ENCODE measurements at regions not wholly inside any gene's neighbourhood (a gene's known extent, or its start where the extent isn't known, plus 50 kb on each side); places are given as distances from the start of the nearest gene placed in this dataset.

DNA sequence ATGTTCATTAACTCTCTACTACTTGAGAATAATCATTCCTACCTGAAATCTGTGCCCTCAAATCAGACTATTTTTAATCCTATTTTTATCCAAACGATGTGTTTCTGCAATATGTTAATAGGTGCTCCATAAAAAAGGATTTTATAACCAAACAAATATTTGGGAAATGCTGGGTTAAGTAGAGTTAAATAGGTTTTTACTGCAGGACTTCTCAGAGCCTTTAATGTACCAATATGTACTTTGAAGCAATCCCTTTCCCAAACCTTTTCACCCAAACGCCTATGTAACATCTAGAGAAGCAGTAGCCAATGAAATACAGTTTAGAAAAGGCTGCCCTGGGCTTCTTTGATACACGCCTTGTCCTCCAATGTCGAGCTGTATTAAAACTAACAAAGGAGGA is 182.5 kb downstream of the SP3 start:
- no peaks in the 10 kb centered on the region for H3K4me1 Mint-ChIP-seq
- peaks cover 12% of the 10 kb centered on the region for H3K27me3 Mint-ChIP-seq
- no peaks in the 10 kb centered on the region for H3K36me3 Mint-ChIP-seq
- no peak overlapping the region for H3K27ac Mint-ChIP-seq
- no peaks in the 10 kb centered on the region for H3K9me3 Mint-ChIP-seq
- H3K4me3 Mint-ChIP-seq: no peak overlapping the region

DNA sequence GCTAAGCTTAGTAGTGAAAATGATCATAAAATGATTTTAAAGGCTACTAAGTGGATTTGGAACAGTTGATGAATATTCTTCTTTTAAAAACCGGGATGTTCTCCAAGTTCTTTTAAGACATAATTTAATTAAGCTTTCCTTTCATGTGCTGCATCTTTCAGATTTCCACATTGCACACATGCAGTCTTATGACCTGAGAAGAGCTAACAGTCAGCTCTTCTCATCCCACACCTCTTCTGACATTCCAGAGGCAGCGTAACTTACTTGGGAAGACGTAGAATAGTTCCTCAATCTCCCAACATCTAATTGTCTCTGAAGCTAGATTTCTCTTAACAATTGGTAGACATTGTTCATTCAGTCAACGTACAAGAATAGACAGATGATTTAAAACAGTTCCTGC is 181.8 kb downstream of the SP3 start:
- Mint-ChIP-seq H3K4me1 (no peaks in the 10 kb centered on the region), H3K36me3 (no peaks in the 10 kb centered on the region), H3K27me3 (peaks cover 12% of the 10 kb centered on the region), H3K27ac (no peak overlapping the region), H3K4me3 (no peak overlapping the region), H3K9me3 (no peaks in the 10 kb centered on the region)

DNA sequence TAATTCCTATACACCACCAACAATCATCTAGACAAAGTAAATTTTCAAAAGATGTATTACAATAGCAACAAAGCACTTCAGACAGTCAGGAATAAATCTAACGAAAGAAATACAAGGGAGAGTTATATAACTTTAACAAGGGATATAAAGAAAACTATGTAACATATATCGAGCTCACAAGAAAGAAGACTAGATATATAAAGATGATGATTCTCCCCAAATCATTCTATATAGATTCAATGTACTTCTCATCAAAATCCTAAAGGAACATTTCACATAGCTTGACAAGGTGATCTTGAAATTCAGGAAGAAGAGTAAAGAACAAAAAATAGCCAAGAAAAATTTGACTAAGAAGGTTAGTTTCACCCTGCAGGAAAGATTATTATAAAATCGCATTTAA is 179.4 kb downstream of the SP3 start:
- no peaks in the 10 kb centered on the region for H3K36me3 Mint-ChIP-seq
- no peak overlapping the region for H3K4me3 Mint-ChIP-seq
- H3K27me3 Mint-ChIP-seq: peaks cover 12% of the 10 kb centered on the region
- no peaks in the 10 kb centered on the region for H3K9me3 Mint-ChIP-seq
- H3K4me1 Mint-ChIP-seq: no peaks in the 10 kb centered on the region
- H3K27ac Mint-ChIP-seq: no peak overlapping the region

DNA sequence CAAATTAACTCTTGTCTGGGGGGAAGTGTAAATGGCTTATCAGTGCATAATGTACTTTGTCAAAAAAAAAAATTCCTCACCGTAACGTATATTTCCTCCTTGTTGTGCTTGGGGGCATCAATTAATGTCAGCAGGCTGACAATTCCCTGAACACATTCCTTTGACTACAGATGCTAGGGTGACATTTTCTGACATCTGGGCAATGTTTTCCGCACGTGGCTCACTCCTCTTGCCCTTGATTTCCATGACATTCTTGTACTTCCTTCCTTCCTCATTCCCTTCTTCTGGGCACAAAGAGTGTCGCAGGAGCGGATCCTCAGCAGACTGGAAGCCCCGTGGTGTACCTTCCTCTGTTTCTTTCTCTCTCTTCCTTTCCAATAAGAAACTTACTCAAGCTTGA is 173.7 kb downstream of the SP3 start:
- no peaks in the 10 kb centered on the region for H3K9me3 Mint-ChIP-seq
- H3K4me1 Mint-ChIP-seq: no peaks in the 10 kb centered on the region

DNA sequence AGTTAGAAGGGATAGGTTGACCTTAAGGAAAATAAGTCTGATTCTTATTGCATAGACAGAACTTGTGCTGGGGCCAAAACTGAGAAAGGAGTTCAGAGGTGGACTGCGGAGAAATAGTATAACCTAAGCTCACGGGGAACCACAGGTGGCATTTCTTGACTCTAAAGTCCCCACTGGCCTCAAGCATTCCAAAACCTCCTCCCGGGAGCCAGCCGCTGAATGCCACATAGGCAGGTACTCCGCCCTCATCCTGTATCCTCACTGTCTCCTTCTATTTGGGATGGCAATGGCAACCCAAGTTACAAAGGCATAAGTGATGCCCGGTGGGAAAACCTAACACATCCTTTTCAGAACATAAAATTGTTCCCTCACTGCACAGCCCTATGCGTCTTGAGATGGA is 173.0 kb downstream of the SP3 start:
- Mint-ChIP-seq H3K27me3 (peaks cover 2% of the 10 kb centered on the region), H3K27ac (no peak overlapping the region), H3K9me3 (no peaks in the 10 kb centered on the region), H3K4me3 (no peak overlapping the region), H3K36me3 (no peaks in the 10 kb centered on the region), H3K4me1 (no peaks in the 10 kb centered on the region)

More for the DNA sequence above, 173.7 kb downstream of the SP3 start:
- Mint-ChIP-seq H3K27ac (no peak overlapping the region), H3K27me3 (peaks cover 2% of the 10 kb centered on the region), H3K36me3 (no peaks in the 10 kb centered on the region), H3K4me3 (no peak overlapping the region)

DNA sequence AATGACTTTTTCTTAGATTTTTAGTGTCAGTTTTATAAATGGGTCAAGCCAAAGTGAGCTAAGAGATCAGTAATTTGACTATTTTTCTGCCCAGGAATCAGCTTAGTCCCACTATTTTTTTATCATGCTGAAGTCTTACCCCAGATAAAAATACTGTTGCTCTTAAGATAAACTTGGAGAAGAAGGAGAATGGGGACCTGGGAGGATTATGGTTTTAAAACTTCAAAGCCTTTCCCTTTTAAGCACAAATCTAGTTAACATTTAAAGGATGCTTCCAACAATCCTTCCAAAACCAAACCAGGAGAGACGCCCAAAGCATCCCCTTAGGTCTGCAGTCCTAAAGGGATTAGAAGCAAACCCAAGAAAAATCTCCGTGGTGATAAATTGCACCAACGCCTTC is 172.4 kb downstream of the SP3 start:
- no peak overlapping the region for H3K27ac Mint-ChIP-seq
- H3K9me3 Mint-ChIP-seq: no peaks in the 10 kb centered on the region
- no peaks in the 10 kb centered on the region for H3K36me3 Mint-ChIP-seq
- peaks cover 2% of the 10 kb centered on the region for H3K27me3 Mint-ChIP-seq
- H3K4me1 Mint-ChIP-seq: no peaks in the 10 kb centered on the region
- H3K4me3 Mint-ChIP-seq: no peak overlapping the region

DNA sequence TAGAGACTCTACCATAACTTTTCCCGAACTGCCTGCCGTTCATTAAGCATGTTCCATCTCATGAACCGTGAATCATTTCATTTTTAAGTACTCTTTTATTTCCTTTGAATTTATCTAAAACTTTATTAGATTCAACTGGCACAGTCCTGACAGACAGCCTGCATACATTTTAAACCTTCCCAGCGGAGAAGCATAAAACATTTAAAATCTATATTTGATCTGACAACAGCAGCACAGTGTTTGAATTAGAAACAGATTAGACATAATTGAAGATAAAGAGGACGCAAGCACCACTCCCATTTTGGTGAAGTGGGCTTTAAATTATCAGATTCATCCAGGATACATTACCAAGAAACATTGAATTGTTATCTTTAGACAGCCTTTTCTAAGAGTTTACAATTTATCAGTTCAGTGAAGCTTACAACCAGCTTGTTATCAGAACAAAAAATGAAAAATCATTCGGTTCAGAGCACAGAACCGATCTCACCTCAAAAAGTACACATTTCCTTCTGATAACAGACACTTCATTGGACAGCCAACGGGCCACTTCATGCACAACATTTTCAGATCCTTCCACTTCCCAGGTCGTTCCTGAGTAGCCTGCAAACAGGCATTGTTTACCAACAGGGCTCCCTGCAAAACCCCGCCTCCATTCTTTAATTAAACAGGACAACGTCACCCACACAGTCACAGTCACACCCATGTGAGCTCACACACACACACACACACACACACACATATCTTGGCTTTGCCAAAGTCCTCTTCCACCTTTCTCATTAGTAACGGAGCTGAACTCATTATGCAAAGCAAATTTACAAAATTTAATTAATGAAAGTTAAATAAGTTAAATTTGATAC is 171.2 kb downstream of the SP3 start:
- H3K27ac Mint-ChIP-seq: no peak overlapping the region
- H3K36me3 Mint-ChIP-seq: no peaks in the 10 kb centered on the region
- H3K9me3 Mint-ChIP-seq: no peaks in the 10 kb centered on the region
- H3K4me3 Mint-ChIP-seq: no peak overlapping the region
- H3K27me3 Mint-ChIP-seq: peaks cover 2% of the 10 kb centered on the region
- H3K4me1 Mint-ChIP-seq: no peaks in the 10 kb centered on the region

DNA sequence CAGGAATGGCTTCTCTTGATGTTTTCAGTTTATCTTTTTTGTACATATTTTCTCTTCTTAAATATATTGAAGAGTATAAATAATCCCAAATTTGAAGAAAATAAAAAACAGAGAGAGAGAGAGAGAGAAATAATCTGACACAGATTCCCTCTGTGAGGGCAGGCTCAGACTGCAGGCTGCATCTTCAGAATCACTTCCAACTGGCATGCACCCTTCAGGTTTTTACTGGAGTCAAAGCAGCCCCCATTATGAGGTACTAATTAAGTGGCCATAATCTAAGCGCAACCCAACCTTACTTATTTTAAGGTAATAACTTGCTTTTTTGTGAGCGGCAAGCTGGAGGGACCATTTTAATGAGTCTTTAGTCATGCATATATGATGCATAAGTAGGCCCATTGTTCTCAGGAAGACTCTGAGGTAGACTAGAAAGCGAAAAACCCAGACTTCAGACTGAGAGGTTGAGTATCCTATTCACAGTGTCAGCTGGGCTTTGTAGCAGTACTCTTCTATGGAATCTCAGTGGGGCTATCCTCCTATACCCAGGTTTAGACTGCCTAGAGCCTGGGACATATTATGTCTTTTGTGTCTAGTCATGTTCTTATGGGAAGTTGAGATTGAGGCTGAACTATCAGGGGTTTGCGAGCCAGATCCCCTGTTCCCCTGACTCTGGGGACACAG is 167.4 kb downstream of the SP3 start:
- Mint-ChIP-seq H3K27ac (no peak overlapping the region), H3K4me1 (no peaks in the 10 kb centered on the region), H3K4me3 (no peak overlapping the region), H3K36me3 (no peaks in the 10 kb centered on the region), H3K27me3 (peaks cover 2% of the 10 kb centered on the region), H3K9me3 (no peaks in the 10 kb centered on the region)

DNA sequence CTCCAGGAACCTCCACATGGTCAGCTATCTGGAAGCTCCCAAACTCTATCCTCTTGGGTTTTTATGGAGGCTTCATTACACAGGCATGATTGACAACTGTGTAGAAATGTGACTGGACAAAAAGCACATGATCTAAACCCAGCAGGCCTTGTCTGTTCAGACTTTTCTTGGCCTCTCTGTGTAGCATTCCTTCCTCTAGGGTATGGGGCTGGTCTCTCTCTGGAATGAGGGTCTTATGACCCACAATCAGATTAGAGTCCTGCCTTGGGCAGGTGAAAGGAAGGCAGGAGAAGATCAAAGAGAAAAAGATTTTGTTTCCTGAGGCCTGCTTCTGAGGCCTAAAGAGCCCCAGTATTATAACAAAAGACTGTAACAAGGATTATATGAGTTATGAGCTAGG is 162.7 kb downstream of the SP3 start:
- Mint-ChIP-seq H3K4me1 (no peaks in the 10 kb centered on the region), H3K27me3 (peaks cover 2% of the 10 kb centered on the region), H3K36me3 (no peaks in the 10 kb centered on the region), H3K27ac (no peak overlapping the region), H3K9me3 (no peaks in the 10 kb centered on the region), H3K4me3 (no peak overlapping the region)

DNA sequence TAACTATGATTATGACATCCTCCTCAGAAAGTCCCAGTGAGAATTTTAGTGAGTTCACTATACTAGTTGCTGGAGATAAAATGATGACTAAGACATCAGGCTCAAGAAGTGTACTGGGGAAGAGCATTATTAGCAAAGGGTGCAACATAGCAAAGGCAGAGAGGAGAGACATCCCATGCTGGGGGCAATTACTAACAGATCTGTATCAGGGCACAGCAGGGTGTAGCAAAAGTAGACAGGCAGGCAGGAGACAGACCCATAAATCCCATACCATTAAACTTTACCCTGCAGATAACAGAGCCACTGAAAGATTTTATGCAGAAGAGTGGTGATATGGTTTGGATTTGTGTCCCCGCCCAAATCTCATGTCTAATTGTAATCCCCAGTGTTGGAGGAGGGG is 161.7 kb downstream of the SP3 start:
- Mint-ChIP-seq H3K27ac (no peak overlapping the region), H3K36me3 (peaks cover 1% of the 10 kb centered on the region), H3K4me3 (no peak overlapping the region), H3K4me1 (no peaks in the 10 kb centered on the region), H3K9me3 (no peaks in the 10 kb centered on the region), H3K27me3 (peaks cover 3% of the 10 kb centered on the region)

DNA sequence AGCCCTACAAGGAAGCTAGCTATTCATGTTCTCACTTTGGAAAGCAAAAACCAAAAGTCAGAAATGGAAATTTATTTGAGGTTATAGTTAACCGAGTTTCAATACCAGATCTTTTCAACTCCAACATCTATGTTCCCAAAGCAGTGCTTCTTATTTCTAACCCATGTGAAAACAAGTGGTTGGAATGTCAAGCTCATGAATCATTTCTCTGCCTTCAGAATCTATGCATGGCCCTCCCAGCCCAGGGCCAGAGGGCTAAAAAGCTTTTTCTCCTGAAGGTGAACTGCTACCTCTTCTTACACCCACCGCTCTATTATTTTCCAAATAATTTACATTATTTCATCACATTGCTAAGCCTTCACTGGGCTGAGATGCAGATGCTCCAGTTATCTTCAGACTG is 158.4 kb downstream of the SP3 start:
- H3K36me3 Mint-ChIP-seq: peaks cover 1% of the 10 kb centered on the region
- H3K27me3 Mint-ChIP-seq: peaks cover 3% of the 10 kb centered on the region
- no peak overlapping the region for H3K4me3 Mint-ChIP-seq
- H3K27ac Mint-ChIP-seq: no peak overlapping the region
- no peaks in the 10 kb centered on the region for H3K9me3 Mint-ChIP-seq
- H3K4me1 Mint-ChIP-seq: no peaks in the 10 kb centered on the region

DNA sequence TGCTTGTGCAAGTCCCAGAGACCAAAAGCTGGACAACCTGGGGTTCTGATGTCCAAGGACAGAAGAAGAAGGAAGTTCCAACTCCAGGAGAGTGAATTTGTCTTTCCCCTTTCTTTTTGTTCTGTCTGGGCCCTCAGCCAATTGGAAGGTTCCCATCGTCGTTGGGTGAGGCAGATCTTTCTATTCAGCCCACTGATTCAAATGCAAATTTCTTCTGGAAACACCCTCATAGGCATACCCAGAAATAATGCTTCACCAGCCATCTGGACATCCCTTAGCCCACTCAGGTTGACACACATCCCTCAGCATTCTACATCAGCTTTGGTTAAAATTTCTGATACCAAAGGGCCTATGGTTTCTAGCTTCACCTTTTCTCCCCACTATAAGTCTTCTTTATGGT is 156.5 kb downstream of the SP3 start:
- Mint-ChIP-seq H3K4me3 (no peak overlapping the region), H3K27me3 (peaks cover 6% of the 10 kb centered on the region), H3K9me3 (no peaks in the 10 kb centered on the region), H3K27ac (no peak overlapping the region), H3K36me3 (peaks cover 1% of the 10 kb centered on the region), H3K4me1 (no peaks in the 10 kb centered on the region)

DNA sequence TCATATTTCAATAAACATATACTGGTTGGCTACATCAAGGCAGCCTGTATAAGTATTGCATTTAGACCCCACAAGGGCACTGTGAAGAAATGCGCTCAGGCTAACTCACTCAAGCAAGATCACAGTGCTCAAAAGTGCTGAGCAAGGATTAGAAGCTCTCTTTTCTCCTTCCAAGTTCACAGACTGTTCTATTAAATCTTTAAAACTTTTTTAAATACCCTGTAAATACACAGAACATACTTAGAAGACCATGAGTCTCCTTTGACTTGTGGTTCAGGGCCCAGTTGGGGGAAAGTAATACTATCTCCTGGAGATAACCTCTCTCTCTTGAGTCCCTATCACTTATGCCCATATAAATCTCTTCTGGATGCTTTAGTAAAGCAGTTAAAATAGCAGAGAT is 152.9 kb downstream of the SP3 start:
- peaks cover 1% of the 10 kb centered on the region for H3K36me3 Mint-ChIP-seq
- peaks cover 11% of the 10 kb centered on the region for H3K27me3 Mint-ChIP-seq
- H3K27ac Mint-ChIP-seq: no peak overlapping the region
- H3K4me1 Mint-ChIP-seq: no peaks in the 10 kb centered on the region
- no peak overlapping the region for H3K4me3 Mint-ChIP-seq
- H3K9me3 Mint-ChIP-seq: no peaks in the 10 kb centered on the region

DNA sequence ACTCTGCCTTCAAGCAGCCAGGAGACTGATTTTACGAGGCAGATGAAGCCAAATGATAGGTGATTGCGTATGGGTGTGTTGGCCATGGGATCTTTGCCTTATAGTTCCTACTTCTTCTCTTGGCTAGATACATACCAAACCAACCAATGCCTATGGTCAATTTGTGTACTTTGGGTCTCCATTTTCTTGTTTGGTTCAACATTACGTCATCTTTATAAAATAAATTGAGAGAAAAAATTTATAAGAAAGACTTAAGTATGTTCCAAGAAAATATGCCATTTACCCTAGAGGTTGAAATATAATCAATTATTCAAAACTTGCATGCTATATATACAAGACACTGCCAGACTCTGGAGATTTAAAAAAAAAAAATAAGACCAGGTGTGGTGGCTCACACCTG is 150.9 kb downstream of the SP3 start:
- Mint-ChIP-seq H3K9me3 (no peaks in the 10 kb centered on the region), H3K36me3 (no peaks in the 10 kb centered on the region), H3K4me1 (no peaks in the 10 kb centered on the region), H3K27me3 (peaks cover 9% of the 10 kb centered on the region), H3K4me3 (no peak overlapping the region), H3K27ac (no peak overlapping the region)

DNA sequence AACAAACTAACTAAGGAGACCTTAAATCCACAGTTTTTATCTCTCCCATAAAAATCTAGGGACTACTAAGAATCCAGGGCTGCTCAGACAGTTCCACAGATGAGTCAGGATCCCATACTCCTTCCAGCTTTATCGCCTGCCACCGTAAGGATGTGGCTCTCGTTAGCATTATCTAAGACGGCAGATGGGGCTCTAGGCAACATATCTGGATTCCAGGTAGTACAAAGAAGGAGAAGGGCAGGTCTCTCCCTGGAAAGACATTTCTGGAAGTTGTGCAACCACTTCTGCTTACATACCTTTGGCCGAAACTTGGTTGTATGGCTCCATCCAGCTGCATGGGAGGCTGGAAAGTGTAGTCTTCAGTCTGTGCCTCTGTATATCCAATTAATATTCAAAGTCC is 149.4 kb downstream of the SP3 start:
- H3K9me3 Mint-ChIP-seq: no peaks in the 10 kb centered on the region
- H3K4me3 Mint-ChIP-seq: no peak overlapping the region
- peaks cover 12% of the 10 kb centered on the region for H3K27me3 Mint-ChIP-seq
- H3K36me3 Mint-ChIP-seq: no peaks in the 10 kb centered on the region
- H3K4me1 Mint-ChIP-seq: no peaks in the 10 kb centered on the region
- no peak overlapping the region for H3K27ac Mint-ChIP-seq

DNA sequence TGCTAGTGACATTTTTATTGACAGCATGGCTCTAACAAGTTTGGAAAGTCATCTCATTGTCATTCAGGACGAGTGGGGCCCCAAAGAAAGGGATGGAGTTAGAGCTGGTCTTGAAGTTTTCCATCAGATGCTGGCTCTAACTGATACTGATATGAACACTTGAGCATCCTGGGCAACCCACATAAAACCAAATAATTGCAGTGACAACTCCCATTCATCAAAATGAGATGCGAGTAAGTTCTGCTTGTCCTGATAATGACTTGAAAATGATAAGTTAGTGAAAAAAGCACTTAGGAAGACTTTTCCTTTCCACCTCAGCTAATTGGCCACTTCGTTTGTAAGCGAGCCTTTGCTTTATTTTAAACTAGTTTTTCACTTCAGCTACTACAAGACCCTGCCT is 147.6 kb downstream of the SP3 start:
- H3K27me3 Mint-ChIP-seq: peaks cover 12% of the 10 kb centered on the region
- H3K9me3 Mint-ChIP-seq: no peaks in the 10 kb centered on the region
- H3K36me3 Mint-ChIP-seq: no peaks in the 10 kb centered on the region
- H3K4me3 Mint-ChIP-seq: no peak overlapping the region
- no peaks in the 10 kb centered on the region for H3K4me1 Mint-ChIP-seq
- H3K27ac Mint-ChIP-seq: no peak overlapping the region

All from activated naive CD4-positive, alpha-beta T cell treated with anti-CD3 and anti-CD28 coated beads, Interleukin-2, amount 50 U/mL, for 24 hours (primary cell).